Smooth muscle cell (in vitro differentiated cells): ENCODE measurements at regions not wholly inside any gene's neighbourhood (a gene's known extent, or its start where the extent isn't known, plus 50 kb on each side); places are given as distances from the start of the nearest gene placed in this dataset.

ENCODE experiments used
- DNase-seq: peaks from one replicate; lab custom pipeline; 2025; ENCODE audit not compliant: unreplicated experiment; lab: John Stamatoyannopoulos, UW
- H2AFZ ChIP-seq: fragments of 200-600 bp; sonication (generic); 2 replicates; pipeline ENCODE4 v1.6.0; 2016; ENCODE audit warnings: antibody characterized with exemption, low read depth, mild to moderate bottlenecking
- H3F3A ChIP-seq: fragments of 200-600 bp; sonication (generic); 2 replicates; pipeline ENCODE4 v1.6.0; 2017; ENCODE audit warnings: antibody characterized with exemption, low read depth
- H3K27ac ChIP-seq: fragments of 200-600 bp; sonication (generic); 2 replicates; pipeline ENCODE4 v1.5.1; 2016; ENCODE audit warnings: low read depth, mild to moderate bottlenecking
- H3K27me3 ChIP-seq: fragments of 200-600 bp; sonication (generic); 2 replicates; pipeline ENCODE4 v1.6.1; 2016; ENCODE audit warnings: low read depth, mild to moderate bottlenecking
- H3K36me3 ChIP-seq: fragments of 200-600 bp; sonication (generic); 2 replicates; pipeline ENCODE4 v1.5.1; 2016; ENCODE audit warnings: low read depth
- H3K4me1 ChIP-seq: fragments of 200-600 bp; sonication (generic); 2 replicates; pipeline ENCODE4 v1.5.1; 2016; ENCODE audit warnings: low read depth
- H3K4me2 ChIP-seq: fragments of 200-600 bp; sonication (generic); 2 replicates; pipeline ENCODE4 v1.6.0; 2016; ENCODE audit warnings: mild to moderate bottlenecking
- H3K4me3 ChIP-seq: fragments of 200-600 bp; sonication (generic); 2 replicates; pipeline ENCODE4 v1.5.1; 2016; ENCODE audit warnings: mild to moderate bottlenecking
- H3K79me2 ChIP-seq: fragments of 200-600 bp; sonication (generic); 2 replicates; pipeline ENCODE4 v1.6.0; 2016; ENCODE audit warnings: low read depth, mild to moderate bottlenecking
- H3K9ac ChIP-seq: fragments of 200-600 bp; sonication (generic); 2 replicates; pipeline ENCODE4 v1.6.0; 2016; ENCODE audit warnings: low read depth
- H3K9me3 ChIP-seq: fragments of 200-600 bp; sonication (generic); replicated peaks from 2 replicates; pipeline ENCODE4 v1.5.1; 2016; ENCODE audit warnings: low read depth
- H4K20me1 ChIP-seq: fragments of 200-600 bp; sonication (generic); 2 replicates; pipeline ENCODE4 v1.6.0; 2016; ENCODE audit warnings: low read depth
- CTCF ChIP-seq: fragments of 200-600 bp; sonication (generic); IDR thresholded peaks from 2 replicates; pipeline ENCODE4 v1.5.1; 2017; ENCODE audit warnings: borderline replicate concordance, mild to moderate bottlenecking, antibody characterized with exemption; ENCODE audit not compliant: insufficient read depth, poor library complexity, severe bottlenecking
- WGBS: methylation state at CpG from one replicate; pipeline ENCODE4 v1.1.7; 2016; ENCODE audit warnings: low lambda C conversion rate; 5-methylcytosine and 5-hydroxymethylcytosine counted together

- Histone ChIP-seq H3K27ac (no peak overlapping the region), H3K4me3 (no peak overlapping the region), H3K4me2 (no peak overlapping the region), H4K20me1 (no peaks in the 10 kb centered on the region), H3F3A (no peaks in the 10 kb centered on the region), H3K36me3 (no peaks in the 10 kb centered on the region), H3K4me1 (no peaks in the 10 kb centered on the region), H3K27me3 (no peaks in the 10 kb centered on the region), H3K79me2 (no peaks in the 10 kb centered on the region), H3K9me3 (no peaks in the 10 kb centered on the region), H2AFZ (no peak overlapping the region), H3K9ac (no peak overlapping the region)
- 97% methylated on average over 2 of the region's 2 CpGs for WGBS
- no peak for DNase-seq
- TF ChIP-seq CTCF = no peak
These were observed 243.7 kb downstream of the RASEF start for GRCh38 chr9:82819260-82819659.

GRCh38 chr9:82820186-82820585 is 242.8 kb downstream of the RASEF start:
- no peaks in the 10 kb centered on the region for H3K4me1 ChIP-seq
- H3K27ac ChIP-seq = no peak overlapping the region
- DNase-seq = no peak
- H3K4me3 ChIP-seq = no peak overlapping the region
- H3F3A ChIP-seq = no peaks in the 10 kb centered on the region
- H4K20me1 ChIP-seq = no peaks in the 10 kb centered on the region
- TF ChIP-seq CTCF = no peak
- no peak overlapping the region for H3K4me2 ChIP-seq
- no peaks in the 10 kb centered on the region for H3K9me3 ChIP-seq
- H3K27me3 ChIP-seq = no peaks in the 10 kb centered on the region
- H2AFZ ChIP-seq = no peak overlapping the region
- H3K9ac ChIP-seq = no peak overlapping the region
- no peaks in the 10 kb centered on the region for H3K36me3 ChIP-seq
- 82% methylated on average over 1 of the region's 1 CpG for WGBS
- no peaks in the 10 kb centered on the region for H3K79me2 ChIP-seq

- Histone ChIP-seq H3K36me3 (no peaks in the 10 kb centered on the region), H3F3A (no peaks in the 10 kb centered on the region), H3K4me2 (no peak overlapping the region), H2AFZ (no peak overlapping the region), H3K27me3 (no peaks in the 10 kb centered on the region), H3K9ac (no peak overlapping the region), H3K79me2 (no peaks in the 10 kb centered on the region), H3K27ac (no peak overlapping the region), H3K4me1 (no peaks in the 10 kb centered on the region), H3K9me3 (no peaks in the 10 kb centered on the region), H4K20me1 (no peaks in the 10 kb centered on the region), H3K4me3 (no peak overlapping the region)
- no peak for TF ChIP-seq CTCF
- DNase-seq = no peak
- 46% methylated on average over 4 of the region's 4 CpGs for WGBS
These were observed 233.1 kb downstream of the RASEF start for GRCh38 chr9:82829818-82830217.

GRCh38 chr9:82865524-82865923 is 197.4 kb downstream of the RASEF start:
- Histone ChIP-seq H3K4me1 (no peaks in the 10 kb centered on the region), H3K27ac (no peak overlapping the region), H3F3A (no peaks in the 10 kb centered on the region), H4K20me1 (no peaks in the 10 kb centered on the region), H3K27me3 (no peaks in the 10 kb centered on the region), H3K79me2 (no peaks in the 10 kb centered on the region), H3K9ac (no peak overlapping the region), H3K9me3 (no peaks in the 10 kb centered on the region), H2AFZ (no peak overlapping the region), H3K36me3 (no peaks in the 10 kb centered on the region), H3K4me2 (no peak overlapping the region), H3K4me3 (no peak overlapping the region)
- TF ChIP-seq CTCF = no peak
- no peak for DNase-seq
- 94% methylated on average over 2 of the region's 2 CpGs for WGBS
